HG02642 (cell line): ENCODE measurements at regions not wholly inside any gene's neighbourhood (a gene's known extent, or its start where the extent isn't known, plus 50 kb on each side); places are given as distances from the start of the nearest gene placed in this dataset.
"Not testable (repeated sequence)": the region's sequence is repeated elsewhere in the genome, so short reads cannot be mapped to it uniquely, and the experiment has no call there.

ENCODE experiments used
- ATAC-seq: cut with Tn5 transposase; IDR thresholded peaks from one replicate; pipeline ENCODE4 v1.9.1; 2021; ENCODE audit warnings: mild to moderate bottlenecking; ENCODE audit not compliant: unreplicated experiment, poor library complexity

DNA sequence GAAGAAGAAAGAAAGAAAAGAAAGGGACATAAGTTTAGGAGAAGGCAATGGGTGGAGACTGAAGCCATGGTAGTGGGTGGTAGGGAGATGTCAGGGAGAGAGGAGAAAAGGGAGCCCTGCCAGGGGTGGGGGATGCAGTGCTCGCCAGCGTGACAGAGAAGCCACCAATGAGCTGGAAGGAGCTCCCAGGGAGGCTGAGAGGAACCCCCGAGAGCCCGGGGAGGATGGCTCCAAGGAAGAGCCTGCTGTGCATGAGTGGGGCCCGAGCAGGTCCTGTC is 141.2 kb upstream of the SHH start:
- no peak for ATAC-seq

- ATAC-seq, result no peak
Observed at GRCh38 chr7:155951554-155952158, 139.4 kb upstream of the SHH start.

DNA sequence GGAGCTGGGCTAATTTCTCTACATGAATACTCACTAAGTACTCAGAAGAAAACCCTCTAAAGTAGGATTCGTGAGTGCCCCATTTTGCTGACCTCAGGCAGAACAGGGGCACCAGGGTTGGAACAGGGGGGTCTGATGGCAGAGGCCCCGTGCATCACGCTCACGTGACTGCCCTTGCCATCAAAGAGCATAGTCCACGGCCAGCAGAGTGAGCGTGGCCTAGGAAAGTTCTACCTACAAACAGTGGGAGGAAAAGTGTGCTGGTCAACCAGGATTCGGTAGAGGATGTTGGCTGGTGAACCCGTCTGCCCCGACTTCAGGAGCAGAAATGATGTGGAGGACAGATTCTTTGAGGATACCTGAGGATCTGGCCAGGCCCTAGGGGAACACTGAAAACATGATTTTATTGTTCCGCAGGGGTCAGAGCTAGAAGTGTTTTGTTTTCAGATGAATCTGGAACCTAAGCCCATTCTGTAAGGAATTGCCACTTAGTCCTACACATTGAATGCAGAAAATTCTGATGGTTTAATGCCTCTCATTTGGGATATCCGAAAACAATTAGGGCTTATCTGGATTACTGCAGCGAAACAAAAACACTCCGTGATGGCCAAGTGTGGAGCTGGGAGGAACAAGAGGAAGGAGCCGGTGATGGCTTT is 138.8 kb upstream of the SHH start:
- ATAC-seq, result no peak

- no peak for ATAC-seq
Observed at GRCh38 chr7:155948845-155949244, 136.6 kb upstream of the SHH start.

DNA sequence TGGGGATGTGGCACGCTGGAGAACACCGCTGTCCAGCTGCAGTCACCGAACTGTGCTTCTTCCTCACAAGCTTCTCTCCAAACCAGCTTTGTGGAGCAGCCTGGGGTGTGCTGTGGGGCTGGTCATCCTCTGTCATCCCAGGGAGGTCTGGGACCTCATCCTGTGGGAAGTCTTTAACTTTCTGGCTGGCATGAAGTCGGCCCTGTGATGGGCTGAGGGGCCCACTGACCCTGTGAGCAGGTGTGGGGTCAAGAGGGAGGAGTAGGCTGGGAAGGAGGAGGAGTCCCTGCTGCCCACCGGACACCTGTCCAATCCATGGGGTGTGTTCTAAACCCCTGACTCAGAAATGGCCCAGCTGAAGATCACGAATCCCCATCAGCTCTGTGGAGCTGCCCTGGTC is 136.2 kb upstream of the SHH start:
- no peak for ATAC-seq

- ATAC-seq, result no peak
Observed at GRCh38 chr7:155947051-155947450, 134.8 kb upstream of the SHH start.

DNA sequence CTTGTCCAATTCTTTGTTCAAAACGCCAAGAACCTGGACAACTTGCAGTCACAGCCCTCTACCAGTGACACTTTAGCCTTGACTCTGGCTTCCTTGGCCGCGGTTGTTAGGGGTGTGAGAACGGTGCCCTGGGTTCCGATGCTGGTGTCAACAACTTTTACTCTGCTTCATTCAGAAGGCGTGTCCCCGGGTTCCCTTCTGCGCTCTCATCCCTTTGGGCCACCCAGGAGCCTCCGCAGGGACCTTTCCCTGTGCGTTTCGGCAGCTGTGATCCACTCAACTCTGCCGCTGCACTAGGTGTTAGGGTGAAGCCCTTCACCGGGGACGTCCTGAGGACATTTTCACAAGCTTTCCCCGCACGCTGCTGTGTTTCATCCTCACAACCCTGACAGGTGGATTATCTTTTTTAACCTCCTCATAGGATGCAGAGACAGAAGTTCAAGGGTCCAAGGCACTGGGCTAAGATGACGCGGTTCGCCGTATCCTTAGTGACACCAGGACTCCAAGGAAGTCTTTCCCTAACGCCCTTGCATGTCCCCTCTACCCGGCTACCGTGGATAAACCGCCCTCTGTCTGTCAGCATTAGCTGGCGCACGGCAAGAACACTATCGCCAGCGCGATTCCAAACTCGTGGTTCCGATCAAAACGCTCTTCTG is 133.5 kb upstream of the SHH start:
- no peak for ATAC-seq

DNA sequence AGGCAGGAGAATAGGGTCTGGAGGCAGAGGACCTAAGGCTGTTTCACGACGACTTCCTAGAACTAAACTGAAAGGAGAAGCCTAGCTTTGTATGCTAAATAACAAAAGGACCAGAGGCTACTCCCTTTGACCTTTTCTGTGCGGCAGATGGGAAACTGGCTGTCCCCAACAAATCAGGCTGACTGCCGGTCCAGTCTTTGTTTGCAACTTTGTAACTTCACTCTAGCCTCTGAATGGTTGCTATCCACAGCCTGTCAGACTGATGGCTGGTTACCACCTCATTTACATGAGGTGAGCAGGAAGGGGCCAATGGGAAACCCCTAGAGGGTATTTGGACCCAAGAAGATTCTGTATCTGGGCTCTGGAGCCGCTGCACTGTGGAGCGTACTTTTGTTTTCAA is 132.6 kb upstream of the SHH start:
- ATAC-seq, result no peak

- no peak for ATAC-seq
Observed at GRCh38 chr7:155943251-155943899, 131.1 kb upstream of the SHH start.

- no peak for ATAC-seq
Observed at GRCh38 chr7:155942226-155942950, 130.1 kb upstream of the SHH start.

- ATAC-seq, result no peak
Observed at GRCh38 chr7:155941688-155942087, 129.4 kb upstream of the SHH start.

DNA sequence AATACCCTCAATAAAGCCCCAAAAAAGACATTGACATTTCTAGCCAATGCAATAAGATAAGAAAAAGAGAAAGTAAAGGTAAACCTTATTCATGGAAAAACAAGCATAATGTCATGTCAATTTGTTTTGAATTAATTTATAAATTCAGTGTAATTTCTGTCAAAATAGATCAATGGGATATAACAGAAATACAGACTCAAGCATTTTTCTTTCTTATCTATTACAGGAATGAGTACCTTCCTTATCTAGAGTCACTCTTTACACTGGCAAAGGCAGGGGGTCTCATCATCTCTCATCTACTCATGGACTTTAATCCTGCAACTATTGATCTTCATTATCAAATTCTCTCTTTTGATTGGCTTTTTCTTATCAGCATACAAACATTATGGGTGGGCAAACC is 127.1 kb upstream of the SHH start:
- no peak for ATAC-seq

DNA sequence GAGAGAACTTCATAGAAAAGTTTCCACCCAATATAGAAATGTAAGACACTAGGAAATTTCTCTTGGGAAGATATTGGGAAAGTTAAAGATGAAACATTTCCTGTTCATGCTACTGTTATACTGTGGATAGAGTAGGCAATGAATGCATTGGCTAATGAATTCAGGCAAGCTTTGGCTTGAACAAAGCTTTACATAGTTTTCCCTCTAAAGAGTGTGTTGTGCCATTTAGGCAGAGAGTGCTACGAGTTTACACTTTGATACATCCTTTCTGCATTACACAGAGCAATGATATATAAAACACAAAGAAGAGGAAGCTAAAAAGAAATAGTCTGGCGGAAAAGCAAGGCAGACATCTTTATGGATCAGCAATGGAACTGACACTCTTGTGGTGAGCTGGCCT is 125.9 kb upstream of the SHH start:
- ATAC-seq, result no peak

GRCh38 chr7:155935726-155936125 is 123.5 kb upstream of the SHH start:
- no peak for ATAC-seq

- no peak for ATAC-seq
Observed at GRCh38 chr7:155935005-155935557, 122.8 kb upstream of the SHH start.

DNA sequence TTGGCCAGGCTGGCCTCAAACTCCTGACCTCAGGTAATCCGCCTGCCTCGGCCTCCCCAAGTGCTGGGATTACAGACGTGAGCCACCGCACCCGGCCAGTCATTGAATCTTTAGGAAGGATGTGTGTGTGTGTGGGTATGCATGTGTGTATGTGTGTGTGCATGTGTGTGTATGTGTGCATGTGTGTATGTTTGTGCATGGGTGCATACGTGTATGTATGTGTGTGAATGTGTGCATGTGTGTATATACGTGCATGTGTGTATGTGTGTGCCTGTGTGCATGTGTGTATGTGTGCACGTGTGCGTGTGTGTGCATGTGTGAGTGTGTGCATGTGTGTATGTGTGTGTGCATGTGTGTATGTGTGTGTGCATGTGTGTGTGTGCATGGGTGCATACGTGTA is 120.1 kb upstream of the SHH start:
- not testable (repeated sequence) for ATAC-seq

DNA sequence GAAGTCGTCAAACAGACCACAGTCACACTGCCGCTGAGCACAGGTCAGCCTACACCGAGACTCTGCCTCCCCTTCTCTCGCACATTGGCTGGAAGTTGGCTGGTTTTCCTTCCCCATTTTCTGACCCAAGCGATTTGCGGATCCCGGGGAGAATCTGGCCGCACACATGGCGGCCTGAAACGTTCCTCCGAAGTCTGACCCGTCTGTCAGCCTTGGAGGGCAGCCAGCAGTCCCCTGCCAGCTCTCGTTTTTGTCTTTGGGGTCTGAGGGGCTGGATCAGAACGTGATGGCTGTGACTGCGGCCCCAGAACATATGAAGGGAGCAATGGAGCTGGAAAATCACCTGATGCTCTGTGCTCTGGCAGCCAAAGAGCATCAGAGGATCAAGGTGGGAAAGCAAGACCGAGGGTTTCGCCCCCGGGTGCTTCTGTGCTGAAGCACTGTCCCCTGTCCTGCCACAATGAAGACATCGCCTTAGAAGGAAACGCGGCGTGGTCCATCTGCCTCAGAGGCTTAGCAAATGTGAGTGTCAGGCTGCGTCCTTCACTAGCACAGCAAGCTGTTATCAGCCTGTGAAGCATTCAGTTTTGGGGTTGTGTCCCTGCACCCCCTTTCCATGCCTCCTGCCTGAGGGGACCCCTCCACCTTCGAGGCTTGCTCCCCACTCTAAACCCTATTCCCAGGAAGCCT is 119.3 kb upstream of the SHH start:
- ATAC-seq, result no peak

DNA sequence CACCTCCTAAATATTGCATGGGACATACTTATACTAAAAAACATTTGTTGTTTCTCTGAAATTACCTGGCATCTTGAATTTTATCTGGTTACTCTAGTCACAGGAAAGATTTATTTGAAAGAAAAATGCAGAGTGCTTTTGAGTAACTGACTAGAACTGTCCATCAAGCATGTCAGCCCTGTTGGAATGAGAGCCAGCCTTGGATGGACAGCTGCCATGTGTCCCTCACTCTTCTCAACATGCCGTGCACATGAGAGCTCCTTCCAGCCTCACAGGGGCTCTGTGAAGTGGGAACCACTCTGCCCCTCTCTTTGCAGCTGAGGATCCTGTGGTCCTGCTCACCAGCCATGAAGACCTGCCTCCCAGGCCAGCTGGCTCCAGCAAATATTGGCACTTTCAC is 118.3 kb upstream of the SHH start:
- ATAC-seq, result no peak

DNA sequence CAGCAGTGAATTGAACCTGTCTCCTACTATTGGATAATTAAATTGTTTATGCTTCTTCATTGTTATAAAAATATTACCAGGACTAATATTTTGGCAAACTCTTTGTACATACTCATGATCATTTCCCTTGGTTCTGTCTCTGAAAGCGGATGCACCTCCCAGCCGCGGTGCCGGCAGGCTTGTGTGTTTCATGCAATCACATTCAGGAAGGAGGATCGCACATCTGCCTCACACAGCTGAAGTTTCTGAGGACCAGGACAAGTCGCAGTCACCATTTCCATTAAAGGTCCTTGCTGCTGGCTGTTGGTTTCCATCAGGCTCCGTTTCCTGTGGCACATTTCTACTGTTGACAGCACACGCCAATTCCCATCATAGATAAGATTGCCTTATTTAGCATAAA is 117.8 kb upstream of the SHH start:
- ATAC-seq, result no peak

DNA sequence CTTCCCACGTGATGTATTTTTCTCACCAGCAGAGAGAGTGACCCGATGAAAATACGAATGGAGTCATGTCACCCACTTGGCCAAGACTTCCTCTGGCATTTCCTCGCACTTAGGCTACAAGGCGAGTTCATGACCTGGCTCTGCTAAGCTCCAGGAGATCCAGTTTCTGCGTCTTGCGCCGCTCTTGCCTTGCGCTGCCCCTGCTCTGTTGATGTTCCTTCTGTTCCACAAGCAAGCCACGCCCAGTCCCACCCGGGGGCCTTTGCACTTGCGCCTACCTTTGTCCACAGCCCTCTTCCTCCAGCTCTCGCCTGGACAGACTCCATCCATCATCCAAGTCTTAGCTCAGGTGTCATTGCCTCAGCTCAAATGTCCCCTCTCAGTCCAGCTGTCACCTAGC is 116.3 kb upstream of the SHH start:
- no peak for ATAC-seq
